Vagina (tissue), 2 donors: ENCODE measurements at regions not wholly inside any gene's neighbourhood (a gene's known extent, or its start where the extent isn't known, plus 50 kb on each side); places are given as distances from the start of the nearest gene placed in this dataset.

Experiments
- DNase-seq, 2 donors: peaks; one replicate each; pipeline ENCODE4 v3.0.0-alpha.2; 2017; ENCODE audit errors: extremely low spot score in 2 of 2
- H3K27ac ChIP-seq: fragments of 200-600 bp; sonication (generic); one replicate; pipeline ENCODE4 v1.5.1; 2019
- H3K27me3 ChIP-seq: fragments of 200-600 bp; sonication (generic); one replicate; pipeline ENCODE4 v1.5.1; 2019
- H3K36me3 ChIP-seq, 2 donors: fragments of 200-600 bp; sonication (generic); one replicate each; pipeline ENCODE4 v1.5.1; 2017 to 2019
- H3K4me1 ChIP-seq: fragments of 200-600 bp; sonication (generic); one replicate; pipeline ENCODE4 v1.5.1; 2019
- H3K4me3 ChIP-seq, 2 donors: fragments of 200-600 bp; sonication (generic); 1 replicate in 1 of 2; 2 replicates in 1 of 2; pipeline ENCODE4 v1.5.1; 2016 to 2019
- H3K9me3 ChIP-seq: fragments of 200-600 bp; sonication (generic); one replicate; pipeline ENCODE4 v1.5.1; 2019
- POLR2A ChIP-seq, 2 donors: fragments of 450-650 bp; IDR thresholded peaks; one replicate each; pipeline ENCODE4 v1.6.1; 2017; ENCODE audit warnings: antibody characterized with exemption in 2 of 2, mild to moderate bottlenecking in 2 of 2, moderate library complexity in 2 of 2
- POLR2AphosphoS5 ChIP-seq, 2 donors: sonication (generic); formaldehyde crosslinking; IDR thresholded peaks; one replicate each; pipeline ENCODE4 v1.9.0; 2017; ENCODE audit warnings: antibody characterized with exemption in 2 of 2, mild to moderate bottlenecking in 2 of 2, low read depth in 1 of 2; ENCODE audit not compliant: insufficient read depth in 1 of 2
- intact Hi-C: fragments of 100-400 bp; cut with DNase I; formaldehyde crosslinking; loops from one replicate; pipeline ENCODE4 v1.15.1; 2023
- TF ChIP-seq, protein P1 (sequence below), 3 experiments: fragments of 450-650 bp in 2 of 3; fragments of 200-600 bp in 1 of 3; sonication (generic) in 1 of 3; IDR thresholded peaks; one replicate each; pipeline ENCODE4 v1.5.1; 2017 to 2019; ENCODE audit warnings: antibody characterized with exemption in 3 of 3, mild to moderate bottlenecking in 2 of 3, moderate library complexity in 2 of 3

DNA sequence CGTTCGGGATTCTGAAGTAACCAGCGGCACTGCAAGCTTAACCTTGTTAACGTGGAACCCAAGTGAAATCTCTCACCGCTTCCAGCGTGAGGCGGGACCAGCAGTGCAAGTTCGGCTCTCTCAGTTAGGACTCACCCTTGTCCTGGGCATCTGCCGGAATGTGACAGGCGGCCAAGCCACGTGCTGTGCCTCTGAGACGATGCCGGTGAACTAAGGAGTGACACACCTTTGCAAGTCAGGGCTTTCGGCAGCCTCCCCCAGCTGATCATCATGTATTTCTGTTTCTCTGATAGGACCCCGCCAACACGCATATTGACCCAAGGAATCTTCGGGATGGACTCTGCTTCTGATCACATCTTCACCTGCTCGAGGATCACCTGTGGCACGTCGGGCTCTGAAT is 415.0 kb upstream of the IRX1 start:
- no peak for DNase-seq
- Histone ChIP-seq H3K27me3 (no peaks in the 10 kb centered on the region), H3K27ac (no peak overlapping the region), H3K4me3 (no peak overlapping the region), H3K36me3 (no peaks in the 10 kb centered on the region), H3K4me1 (no peaks in the 10 kb centered on the region), H3K9me3 (no peaks in the 10 kb centered on the region)
- intact Hi-C loops, result no loop called here
- TF ChIP-seq POLR2A (IDR thresholded peaks at IDR 0.05), result no peak
- no peak for TF ChIP-seq POLR2AphosphoS5 (IDR thresholded peaks at IDR 0.05; ENCODE audit: insufficient read depth in 1 of 2, low read depth in 1 of 2)
- TF ChIP-seq, protein P1, sequence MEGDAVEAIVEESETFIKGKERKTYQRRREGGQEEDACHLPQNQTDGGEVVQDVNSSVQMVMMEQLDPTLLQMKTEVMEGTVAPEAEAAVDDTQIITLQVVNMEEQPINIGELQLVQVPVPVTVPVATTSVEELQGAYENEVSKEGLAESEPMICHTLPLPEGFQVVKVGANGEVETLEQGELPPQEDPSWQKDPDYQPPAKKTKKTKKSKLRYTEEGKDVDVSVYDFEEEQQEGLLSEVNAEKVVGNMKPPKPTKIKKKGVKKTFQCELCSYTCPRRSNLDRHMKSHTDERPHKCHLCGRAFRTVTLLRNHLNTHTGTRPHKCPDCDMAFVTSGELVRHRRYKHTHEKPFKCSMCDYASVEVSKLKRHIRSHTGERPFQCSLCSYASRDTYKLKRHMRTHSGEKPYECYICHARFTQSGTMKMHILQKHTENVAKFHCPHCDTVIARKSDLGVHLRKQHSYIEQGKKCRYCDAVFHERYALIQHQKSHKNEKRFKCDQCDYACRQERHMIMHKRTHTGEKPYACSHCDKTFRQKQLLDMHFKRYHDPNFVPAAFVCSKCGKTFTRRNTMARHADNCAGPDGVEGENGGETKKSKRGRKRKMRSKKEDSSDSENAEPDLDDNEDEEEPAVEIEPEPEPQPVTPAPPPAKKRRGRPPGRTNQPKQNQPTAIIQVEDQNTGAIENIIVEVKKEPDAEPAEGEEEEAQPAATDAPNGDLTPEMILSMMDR (IDR thresholded peaks at IDR 0.05), result no peak

DNA sequence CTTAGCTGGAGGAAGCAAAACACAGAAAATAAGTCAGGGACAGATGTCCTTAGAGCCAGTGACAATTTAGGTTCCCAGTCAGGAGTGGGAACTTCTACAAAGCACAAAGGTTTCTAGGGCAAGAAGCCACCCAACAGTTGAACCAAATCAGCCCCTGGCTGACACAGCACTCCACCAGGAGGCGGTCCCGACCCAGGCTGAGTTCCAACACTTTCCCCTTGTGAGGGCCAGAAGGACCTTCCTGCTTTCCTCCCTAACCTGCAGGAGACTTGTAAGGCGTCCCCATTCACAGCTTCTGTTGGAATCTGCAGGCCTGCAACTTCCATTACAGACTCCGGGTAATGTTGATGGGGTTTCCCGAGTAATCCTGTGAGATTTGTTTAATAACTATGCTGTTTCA is 416.4 kb upstream of the IRX1 start:
- no peaks in the 10 kb centered on the region for H3K9me3 ChIP-seq
- intact Hi-C loops, result no loop called here
- H3K4me3 ChIP-seq, result no peak overlapping the region
- H3K27ac ChIP-seq, result no peak overlapping the region
- H3K27me3 ChIP-seq, result no peaks in the 10 kb centered on the region
- DNase-seq, result no peak
- TF ChIP-seq POLR2A (IDR thresholded peaks at IDR 0.05) (no peak), POLR2AphosphoS5 (IDR thresholded peaks at IDR 0.05; ENCODE audit: insufficient read depth in 1 of 2, low read depth in 1 of 2) (no peak)
- TF ChIP-seq, protein P1 (IDR thresholded peaks at IDR 0.05), result no peak
- no peaks in the 10 kb centered on the region for H3K36me3 ChIP-seq
- H3K4me1 ChIP-seq, result no peaks in the 10 kb centered on the region

DNA sequence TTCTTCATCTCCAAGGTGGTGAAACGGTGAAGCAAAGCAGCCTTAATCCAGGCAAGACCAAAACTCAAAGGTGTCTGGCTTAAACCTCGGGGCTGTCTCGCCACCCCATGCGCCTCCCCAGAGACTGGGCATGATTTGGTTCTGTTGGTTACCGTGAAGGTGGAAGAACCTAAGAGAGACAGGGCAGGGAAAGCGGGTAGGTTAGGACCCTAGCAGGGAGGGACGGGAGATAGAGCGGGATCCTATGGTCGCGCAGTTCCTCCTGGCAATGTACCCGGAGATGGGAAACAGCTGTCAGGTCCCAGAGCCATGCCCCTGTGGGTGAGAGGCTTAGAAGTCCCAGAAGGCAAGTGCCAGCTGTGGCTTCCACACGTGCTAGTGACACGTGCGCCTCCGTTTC is 418.3 kb upstream of the IRX1 start:
- Histone ChIP-seq H3K27me3 (no peaks in the 10 kb centered on the region), H3K36me3 (no peaks in the 10 kb centered on the region), H3K9me3 (no peaks in the 10 kb centered on the region), H3K4me1 (no peaks in the 10 kb centered on the region), H3K27ac (no peak overlapping the region), H3K4me3 (no peak overlapping the region)
- DNase-seq, result no peak
- TF ChIP-seq, protein P1 (IDR thresholded peaks at IDR 0.05), result no peak
- TF ChIP-seq POLR2AphosphoS5 (IDR thresholded peaks at IDR 0.05; ENCODE audit: insufficient read depth in 1 of 2, low read depth in 1 of 2) (no peak), POLR2A (IDR thresholded peaks at IDR 0.05) (no peak)
- intact Hi-C loops, result no loop called here

DNA sequence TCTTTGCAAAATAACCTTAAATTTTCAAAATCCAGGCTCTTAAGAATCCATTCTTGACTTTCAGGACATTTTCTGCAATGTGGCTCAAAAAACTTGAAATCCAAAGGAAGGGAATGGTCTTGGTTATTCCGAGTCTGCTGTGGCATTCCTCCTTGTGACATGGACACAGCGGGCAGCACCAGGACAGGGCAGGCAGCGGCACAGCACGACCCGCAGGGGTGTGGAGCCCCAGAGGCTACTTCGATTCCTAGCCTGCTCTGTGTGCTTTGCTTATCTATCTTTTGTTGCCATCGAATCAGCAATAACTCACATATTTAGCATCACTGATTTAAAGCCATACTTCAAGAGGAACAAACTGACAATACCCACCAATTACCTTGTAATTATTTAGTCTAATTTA is 420.2 kb upstream of the IRX1 start:
- H3K4me3 ChIP-seq, result no peak overlapping the region
- H3K27ac ChIP-seq, result no peak overlapping the region
- intact Hi-C loops, result no loop called here

DNA sequence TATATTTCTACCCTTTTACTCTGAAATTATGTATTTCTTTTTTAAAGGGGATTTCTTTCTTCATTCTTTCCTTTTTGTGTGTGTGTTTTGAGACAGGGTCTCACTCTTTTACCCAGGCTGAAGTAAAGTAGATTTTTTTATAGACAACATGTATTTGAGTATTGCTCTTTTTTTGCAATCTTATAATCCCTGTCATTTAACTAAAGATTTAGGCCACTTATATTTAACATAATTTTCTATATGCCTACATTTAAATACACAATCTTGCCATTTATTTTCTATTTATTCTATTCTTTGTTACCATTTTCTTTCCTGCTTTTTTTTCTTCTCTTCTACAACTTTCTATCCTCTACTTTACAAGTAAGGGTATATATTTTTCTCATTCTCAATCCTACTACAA is 416.0 kb upstream of the IRX2 start:
- Histone ChIP-seq H3K27me3 (no peaks in the 10 kb centered on the region), H3K36me3 (no peaks in the 10 kb centered on the region), H3K4me3 (no peak overlapping the region), H3K4me1 (no peaks in the 10 kb centered on the region), H3K9me3 (no peaks in the 10 kb centered on the region), H3K27ac (no peak overlapping the region)
- TF ChIP-seq, protein P1 (IDR thresholded peaks at IDR 0.05), result no peak
- no peak for TF ChIP-seq POLR2A (IDR thresholded peaks at IDR 0.05)
- TF ChIP-seq POLR2AphosphoS5 (IDR thresholded peaks at IDR 0.05; ENCODE audit: insufficient read depth in 1 of 2, low read depth in 1 of 2), result no peak
- intact Hi-C loops, result no loop called here
- DNase-seq, result no peak

More for the DNA sequence above, 420.2 kb upstream of the IRX1 start:
- H3K4me1 ChIP-seq, result no peaks in the 10 kb centered on the region
- no peak for TF ChIP-seq POLR2A (IDR thresholded peaks at IDR 0.05)
- no peak for TF ChIP-seq POLR2AphosphoS5 (IDR thresholded peaks at IDR 0.05; ENCODE audit: insufficient read depth in 1 of 2, low read depth in 1 of 2)
- TF ChIP-seq, protein P1 (IDR thresholded peaks at IDR 0.05), result no peak
- no peak for DNase-seq
- H3K27me3 ChIP-seq, result no peaks in the 10 kb centered on the region
- H3K9me3 ChIP-seq, result no peaks in the 10 kb centered on the region
- H3K36me3 ChIP-seq, result no peaks in the 10 kb centered on the region
